Activated CD4-positive, alpha-beta T cell treated with anti-CD3 and anti-CD28 coated beads for 36 hours (primary cell): ENCODE measurements at regions not wholly inside any gene's neighbourhood (a gene's known extent, or its start where the extent isn't known, plus 50 kb on each side); places are given as distances from the start of the nearest gene placed in this dataset.

Experiments used
- ATAC-seq: fragments of 200-7000 bp; cut with Tn5 transposase; one replicate; pipeline ENCODE4 v1.10.0; 2021; ENCODE audit warnings: mild to moderate bottlenecking, moderate library complexity
- CTCF ChIA-PET: fragments of 350-600 bp; sonication (Branson Sonifier 250); formaldehyde crosslinking; loops from one replicate; lab custom pipeline; 2021; ENCODE audit warnings: antibody characterized with exemption; lab: Charles Lee
- POLR2A ChIA-PET: fragments of 350-600 bp; sonication (Branson Sonifier 250); formaldehyde crosslinking; loops from one replicate; lab custom pipeline; 2021; ENCODE audit warnings: antibody characterized with exemption, inconsistent platforms; lab: Charles Lee
- DNase-seq: peaks from one replicate; pipeline ENCODE4 v3.0.0-alpha.2; 2020
- H3K27ac Mint-ChIP-seq: one replicate; pipeline ENCODE4 v1.8.0; 2021; ENCODE audit warnings: mixed read lengths
- H3K27me3 Mint-ChIP-seq: one replicate; pipeline ENCODE4 v1.8.0; 2021; ENCODE audit warnings: mixed read lengths
- H3K36me3 Mint-ChIP-seq: one replicate; pipeline ENCODE4 v1.8.0; 2021; ENCODE audit warnings: low read depth, mixed read lengths
- H3K4me1 Mint-ChIP-seq: one replicate; pipeline ENCODE4 v1.8.0; 2021; ENCODE audit warnings: mixed read lengths
- H3K4me3 Mint-ChIP-seq: one replicate; pipeline ENCODE4 v1.8.0; 2021; ENCODE audit warnings: mild to moderate bottlenecking, moderate library complexity, mixed read lengths
- H3K9me3 Mint-ChIP-seq: one replicate; pipeline ENCODE4 v1.8.0; 2021; ENCODE audit warnings: low read depth, mixed read lengths
- intact Hi-C, 2 experiments: fragments of 100-400 bp; cut with DNase I in 1 of 2; cut with micrococcal nuclease in 1 of 2; formaldehyde crosslinking; loops; one replicate each; pipeline versions ENCODE4 v1.14.2 to v1.15.1; 2022 to 2024; cut with DNase I, micrococcal nuclease

GRCh38 chr1:83619170-83619896 lies 379.6 kb downstream of the TTLL7 start:
- intact Hi-C loops: no loop called here

GRCh38 chr1:83617883-83618282 lies 381.0 kb downstream of the TTLL7 start:
- Mint-ChIP-seq H3K9me3 (no peaks in the 10 kb centered on the region), H3K27ac (no peak overlapping the region), H3K27me3 (no peaks in the 10 kb centered on the region), H3K4me1 (peaks cover 7% of the 10 kb centered on the region), H3K4me3 (no peak overlapping the region), H3K36me3 (no peaks in the 10 kb centered on the region)
- POLR2A ChIA-PET: no interaction called here
- intact Hi-C loops: no loop called here
- CTCF ChIA-PET: no interaction called here
- no peak for DNase-seq
- ATAC-seq: no peak

More at GRCh38 chr1:83619170-83619896, 379.6 kb downstream of the TTLL7 start:
- CTCF ChIA-PET: interaction anchor here (0.6 kb wide), 1 partner anchor 9 kb away, joined by 3 read pairs; no protein-coding TSS in a partner anchor
- POLR2A ChIA-PET: no interaction called here
- DNase-seq (no peak), ATAC-seq (no peak)
- Mint-ChIP-seq H3K27me3 (no peaks in the 10 kb centered on the region), H3K27ac (no peak overlapping the region), H3K4me1 (peaks cover 6% of the 10 kb centered on the region), H3K36me3 (no peaks in the 10 kb centered on the region), H3K9me3 (no peaks in the 10 kb centered on the region), H3K4me3 (no peak overlapping the region)

- ChIA-PET CTCF (no interaction called here), POLR2A (no interaction called here)
- Mint-ChIP-seq H3K27me3 (no peaks in the 10 kb centered on the region), H3K36me3 (no peaks in the 10 kb centered on the region), H3K4me1 (peaks cover 7% of the 10 kb centered on the region), H3K27ac (no peak overlapping the region), H3K4me3 (no peak overlapping the region), H3K9me3 (no peaks in the 10 kb centered on the region)
- no peak for ATAC-seq
- intact Hi-C loops: no loop called here
- DNase-seq: no peak
These were observed 383.6 kb downstream of the TTLL7 start for GRCh38 chr1:83615370-83615769.

- Mint-ChIP-seq H3K4me1 (peaks cover 1% of the 10 kb centered on the region), H3K4me3 (no peak overlapping the region), H3K9me3 (peaks cover 5% of the 10 kb centered on the region), H3K27ac (no peak overlapping the region), H3K36me3 (no peaks in the 10 kb centered on the region), H3K27me3 (no peaks in the 10 kb centered on the region)
- intact Hi-C loops: no loop called here
- CTCF ChIA-PET: no interaction called here
- ATAC-seq: no peak
- POLR2A ChIA-PET: no interaction called here
- DNase-seq: no peak
These were observed 392.4 kb downstream of the TTLL7 start for GRCh38 chr1:83606416-83606955.

GRCh38 chr1:83596331-83596730 lies 402.6 kb downstream of the TTLL7 start:
- peaks cover 3% of the 10 kb centered on the region for H3K9me3 Mint-ChIP-seq
- no peak overlapping the region for H3K4me3 Mint-ChIP-seq
- no peaks in the 10 kb centered on the region for H3K36me3 Mint-ChIP-seq
- CTCF ChIA-PET: interaction anchor here (0.6 kb wide), 1 partner anchor 902 kb away, joined by 3 read pairs; no protein-coding TSS in a partner anchor
- DNase-seq (no peak), ATAC-seq (no peak)
- intact Hi-C loops: no loop called here
- peaks cover 20% of the 10 kb centered on the region for H3K4me1 Mint-ChIP-seq
- POLR2A ChIA-PET: interaction anchor here (0.6 kb wide), 1 partner anchor 11 kb away, joined by 3 read pairs; no protein-coding TSS in a partner anchor
- H3K27me3 Mint-ChIP-seq: no peaks in the 10 kb centered on the region
- no peak overlapping the region for H3K27ac Mint-ChIP-seq

- Mint-ChIP-seq H3K9me3 (peaks cover 2% of the 10 kb centered on the region), H3K4me1 (peaks cover 16% of the 10 kb centered on the region), H3K4me3 (no peak overlapping the region), H3K27me3 (no peaks in the 10 kb centered on the region), H3K27ac (no peak overlapping the region), H3K36me3 (no peaks in the 10 kb centered on the region)
- ATAC-seq (no peak), DNase-seq (no peak)
- intact Hi-C loops: no loop called here
- ChIA-PET CTCF (no interaction called here), POLR2A (no interaction called here)
These were observed 405.9 kb downstream of the TTLL7 start for GRCh38 chr1:83593073-83593472.

GRCh38 chr1:83588140-83588539 lies 410.8 kb downstream of the TTLL7 start:
- H3K27ac Mint-ChIP-seq: no peak overlapping the region
- H3K27me3 Mint-ChIP-seq: no peaks in the 10 kb centered on the region
- no peak for ATAC-seq
- ChIA-PET POLR2A (no interaction called here), CTCF (interaction anchor here (0.7 kb wide), 1 partner anchor 857 kb away, joined by 3 read pairs; no protein-coding TSS in a partner anchor)
- H3K4me1 Mint-ChIP-seq: peaks cover 17% of the 10 kb centered on the region
- no peak overlapping the region for H3K4me3 Mint-ChIP-seq
- H3K36me3 Mint-ChIP-seq: no peaks in the 10 kb centered on the region
- intact Hi-C loops: no loop called here
- DNase-seq: no peak
- peaks cover 4% of the 10 kb centered on the region for H3K9me3 Mint-ChIP-seq

- ChIA-PET CTCF (interaction anchor here (0.6 kb wide), 1 partner anchor 343 kb away, joined by 3 read pairs; no protein-coding TSS in a partner anchor), POLR2A (no interaction called here)
- DNase-seq: peak; percentile 36
- peaks cover 9% of the 10 kb centered on the region for H3K9me3 Mint-ChIP-seq
- no peak overlapping the region for H3K27ac Mint-ChIP-seq
- H3K36me3 Mint-ChIP-seq: peaks cover 2% of the 10 kb centered on the region
- no peak for ATAC-seq
- H3K4me1 Mint-ChIP-seq: peaks cover 4% of the 10 kb centered on the region
- no peak overlapping the region for H3K4me3 Mint-ChIP-seq
- H3K27me3 Mint-ChIP-seq: no peaks in the 10 kb centered on the region
- intact Hi-C loops: no loop called here
These were observed 415.4 kb downstream of the TTLL7 start for GRCh38 chr1:83583351-83584014.

- ATAC-seq (no peak), DNase-seq (no peak)
- ChIA-PET CTCF (no interaction called here), POLR2A (no interaction called here)
- Mint-ChIP-seq H3K4me1 (peaks cover 4% of the 10 kb centered on the region), H3K27ac (no peak overlapping the region), H3K36me3 (peaks cover 2% of the 10 kb centered on the region), H3K27me3 (no peaks in the 10 kb centered on the region), H3K4me3 (no peak overlapping the region), H3K9me3 (peaks cover 7% of the 10 kb centered on the region)
- intact Hi-C loops: no loop called here
These were observed 417.2 kb downstream of the TTLL7 start for GRCh38 chr1:83581747-83582146.

- POLR2A ChIA-PET: no interaction called here
These were observed 424.1 kb downstream of the TTLL7 start for GRCh38 chr1:83574791-83575190.

GRCh38 chr1:83573776-83574175 lies 425.2 kb downstream of the TTLL7 start:
- no peak overlapping the region for H3K4me3 Mint-ChIP-seq
- H3K27ac Mint-ChIP-seq: no peak overlapping the region
- H3K36me3 Mint-ChIP-seq: no peaks in the 10 kb centered on the region
- no peaks in the 10 kb centered on the region for H3K27me3 Mint-ChIP-seq
- peaks cover 3% of the 10 kb centered on the region for H3K9me3 Mint-ChIP-seq
- CTCF ChIA-PET: no interaction called here
- intact Hi-C loops: no loop called here
- DNase-seq (no peak), ATAC-seq (no peak)
- no peaks in the 10 kb centered on the region for H3K4me1 Mint-ChIP-seq
- POLR2A ChIA-PET: no interaction called here

More at GRCh38 chr1:83574791-83575190, 424.1 kb downstream of the TTLL7 start:
- H3K9me3 Mint-ChIP-seq: no peaks in the 10 kb centered on the region
- no peak for DNase-seq
- no peaks in the 10 kb centered on the region for H3K27me3 Mint-ChIP-seq
- no peak overlapping the region for H3K27ac Mint-ChIP-seq
- no peak overlapping the region for H3K4me3 Mint-ChIP-seq
- no peaks in the 10 kb centered on the region for H3K36me3 Mint-ChIP-seq
- CTCF ChIA-PET: interaction anchor here (0.7 to 1.0 kb wide), 2 partner anchors 13 to 162 kb away, joined by 3 read pairs; no protein-coding TSS in a partner anchor
- peaks cover 1% of the 10 kb centered on the region for H3K4me1 Mint-ChIP-seq
- intact Hi-C loops: no loop called here
- ATAC-seq: no peak
